ENCODE measurements at regions not wholly inside any gene's neighbourhood (a gene's known extent, or its start where the extent isn't known, plus 50 kb on each side); places are given as distances from the start of the nearest gene placed in this dataset.

DNA sequence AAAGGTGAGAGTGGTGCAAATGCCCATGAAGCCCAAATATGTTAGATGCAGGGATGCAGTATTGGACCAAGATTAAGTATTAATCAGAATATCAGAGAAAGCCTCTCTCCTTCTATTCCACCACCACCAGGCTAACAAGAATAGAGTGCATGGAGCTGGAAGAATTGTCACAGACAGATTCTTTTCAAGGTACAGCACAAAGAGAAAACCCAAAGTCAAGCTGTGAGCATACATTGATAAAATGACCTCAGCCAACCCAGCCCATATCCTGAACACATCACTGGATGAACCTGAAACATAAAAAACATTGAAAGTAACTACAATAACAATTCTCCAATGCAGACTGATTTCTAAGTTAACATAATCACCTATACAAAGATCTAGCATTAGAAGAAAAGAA lies 445.7 kb upstream of the NETO1 start:
- no peak for FAIRE-seq
- intact Hi-C loops (cut with micrococcal nuclease; ENCODE audit: unreplicated experiment): no loop called here
- TF ChIP-seq RB1 (IDR thresholded peaks at IDR 0.05; ENCODE audit: borderline replicate concordance): no peak
- TF ChIP-seq HDAC6 (IDR thresholded peaks at IDR 0.05; ENCODE audit: unreplicated experiment): no peak
- TF ChIP-seq NR2C1 (IDR thresholded peaks at IDR 0.05): no peak

DNA sequence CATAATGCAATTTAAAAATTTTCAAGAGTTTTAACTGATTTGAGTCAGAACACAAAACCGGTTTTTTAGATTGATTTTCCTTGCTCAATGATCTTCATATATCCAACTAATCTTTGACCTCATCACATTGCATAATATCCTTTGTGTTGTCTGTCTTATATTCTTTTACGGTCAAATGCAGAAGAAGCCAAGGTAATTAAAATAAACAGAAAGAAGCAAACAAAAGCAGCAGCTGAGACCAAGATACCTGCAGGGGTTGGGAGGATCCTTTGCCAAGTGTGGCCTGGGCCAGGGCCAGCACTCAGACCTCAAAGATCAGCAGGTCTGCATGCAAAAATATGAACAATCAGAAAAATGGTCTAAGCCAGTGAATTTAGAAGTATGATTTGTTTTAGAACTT lies 428.9 kb upstream of the NETO1 start:
- POLR2A ChIA-PET: no interaction called here
- TF ChIP-seq JUNB (IDR thresholded peaks at IDR 0.05) (no peak), POLR2A (IDR thresholded peaks at IDR 0.05; ENCODE audit: low read depth, low read length) (no peak), CHD2 (IDR thresholded peaks at IDR 0.05; ENCODE audit: borderline replicate concordance, low read depth, low read length) (no peak), MEF2A (IDR thresholded peaks at IDR 0.05; ENCODE audit: insufficient read depth, low read depth, low read length) (no peak), TAF1 (IDR thresholded peaks at IDR 0.05; ENCODE audit: borderline replicate concordance, low read depth, low read length) (no peak), BMI1 (IDR thresholded peaks at IDR 0.05; ENCODE audit: borderline replicate concordance) (no peak), SMAD1 (IDR thresholded peaks at IDR 0.05; ENCODE audit: low read depth, partially characterized antibody) (no peak), RBBP5 (conservative IDR thresholded peaks at IDR 0.05) (no peak), TCF7 (IDR thresholded peaks at IDR 0.05; ENCODE audit: borderline replicate concordance) (no peak), EZH2 (IDR thresholded peaks at IDR 0.05; ENCODE audit: borderline replicate concordance, control insufficient read depth, low read depth, low read length) (no peak), MTA2 (IDR thresholded peaks at IDR 0.05; ENCODE audit: low read depth) (no peak), KLF5 (IDR thresholded peaks at IDR 0.05; ENCODE audit: partially characterized antibody) (no peak)
- TF ChIP-seq, protein P1, sequence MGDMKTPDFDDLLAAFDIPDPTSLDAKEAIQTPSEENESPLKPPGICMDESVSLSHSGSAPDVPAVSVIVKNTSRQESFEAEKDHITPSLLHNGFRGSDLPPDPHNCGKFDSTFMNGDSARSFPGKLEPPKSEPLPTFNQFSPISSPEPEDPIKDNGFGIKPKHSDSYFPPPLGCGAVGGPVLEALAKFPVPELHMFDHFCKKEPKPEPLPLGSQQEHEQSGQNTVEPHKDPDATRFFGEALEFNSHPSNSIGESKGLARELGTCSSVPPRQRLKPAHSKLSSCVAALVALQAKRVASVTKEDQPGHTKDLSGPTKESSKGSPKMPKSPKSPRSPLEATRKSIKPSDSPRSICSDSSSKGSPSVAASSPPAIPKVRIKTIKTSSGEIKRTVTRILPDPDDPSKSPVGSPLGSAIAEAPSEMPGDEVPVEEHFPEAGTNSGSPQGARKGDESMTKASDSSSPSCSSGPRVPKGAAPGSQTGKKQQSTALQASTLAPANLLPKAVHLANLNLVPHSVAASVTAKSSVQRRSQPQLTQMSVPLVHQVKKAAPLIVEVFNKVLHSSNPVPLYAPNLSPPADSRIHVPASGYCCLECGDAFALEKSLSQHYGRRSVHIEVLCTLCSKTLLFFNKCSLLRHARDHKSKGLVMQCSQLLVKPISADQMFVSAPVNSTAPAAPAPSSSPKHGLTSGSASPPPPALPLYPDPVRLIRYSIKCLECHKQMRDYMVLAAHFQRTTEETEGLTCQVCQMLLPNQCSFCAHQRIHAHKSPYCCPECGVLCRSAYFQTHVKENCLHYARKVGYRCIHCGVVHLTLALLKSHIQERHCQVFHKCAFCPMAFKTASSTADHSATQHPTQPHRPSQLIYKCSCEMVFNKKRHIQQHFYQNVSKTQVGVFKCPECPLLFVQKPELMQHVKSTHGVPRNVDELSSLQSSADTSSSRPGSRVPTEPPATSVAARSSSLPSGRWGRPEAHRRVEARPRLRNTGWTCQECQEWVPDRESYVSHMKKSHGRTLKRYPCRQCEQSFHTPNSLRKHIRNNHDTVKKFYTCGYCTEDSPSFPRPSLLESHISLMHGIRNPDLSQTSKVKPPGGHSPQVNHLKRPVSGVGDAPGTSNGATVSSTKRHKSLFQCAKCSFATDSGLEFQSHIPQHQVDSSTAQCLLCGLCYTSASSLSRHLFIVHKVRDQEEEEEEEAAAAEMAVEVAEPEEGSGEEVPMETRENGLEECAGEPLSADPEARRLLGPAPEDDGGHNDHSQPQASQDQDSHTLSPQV (IDR thresholded peaks at IDR 0.05): no peak
- TF ChIP-seq, protein P2, sequence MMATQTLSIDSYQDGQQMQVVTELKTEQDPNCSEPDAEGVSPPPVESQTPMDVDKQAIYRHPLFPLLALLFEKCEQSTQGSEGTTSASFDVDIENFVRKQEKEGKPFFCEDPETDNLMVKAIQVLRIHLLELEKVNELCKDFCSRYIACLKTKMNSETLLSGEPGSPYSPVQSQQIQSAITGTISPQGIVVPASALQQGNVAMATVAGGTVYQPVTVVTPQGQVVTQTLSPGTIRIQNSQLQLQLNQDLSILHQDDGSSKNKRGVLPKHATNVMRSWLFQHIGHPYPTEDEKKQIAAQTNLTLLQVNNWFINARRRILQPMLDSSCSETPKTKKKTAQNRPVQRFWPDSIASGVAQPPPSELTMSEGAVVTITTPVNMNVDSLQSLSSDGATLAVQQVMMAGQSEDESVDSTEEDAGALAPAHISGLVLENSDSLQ (IDR thresholded peaks at IDR 0.05): no peak

More for the DNA sequence above, 445.7 kb upstream of the NETO1 start:
- SMC1A ChIA-PET (ENCODE audit: uncharacterized antibody, unreplicated experiment): no interaction called here
- in situ Hi-C loops (cut with MboI): no loop called here
- Histone ChIP-seq H3K27ac (ENCODE audit: control insufficient read depth, insufficient read depth) (no peak overlapping the region), H3K4me1 (ENCODE audit: control insufficient read depth, insufficient read depth, low read length) (no peaks in the 10 kb centered on the region), H3K4me2 (ENCODE audit: control insufficient read depth, insufficient read depth) (no peak overlapping the region), H3K27me3 (replicated peaks in 1 of 2; ENCODE audit: control insufficient read depth in 2 of 2, insufficient read depth in 2 of 2, low read length in 1 of 2) (no peaks in the 10 kb centered on the region), H3K79me2 (ENCODE audit: control insufficient read depth, insufficient read depth, low read length) (no peaks in the 10 kb centered on the region), H3K36me3 (ENCODE audit: control insufficient read depth in 2 of 2, insufficient read depth in 2 of 2, low read length in 1 of 2) (no peaks in the 10 kb centered on the region), H3K9me3 (replicated peaks; ENCODE audit: control insufficient read depth, insufficient read depth, low read length) (no peaks in the 10 kb centered on the region), H3K9ac (ENCODE audit: control insufficient read depth, insufficient read depth, low read length) (no peak overlapping the region), H4K20me1 (ENCODE audit: control insufficient read depth, insufficient read depth) (no peaks in the 10 kb centered on the region), H2AFZ (ENCODE audit: control insufficient read depth, low read depth, low read length) (no peak overlapping the region), H3K4me3 (no peak overlapping the region)
- CTCF ChIA-PET: interaction anchor here (0.8 kb wide), 1 partner anchor 550 kb away, joined by 3 read pairs; no protein-coding TSS in a partner anchor
- BruUV-seq (replicated peaks): no TSS peak
- POLR2A ChIA-PET: no interaction called here
- ATAC-seq (no peak), DNase-seq (ENCODE audit: low read depth, low spot score) (no peak)
- RAD21 ChIA-PET (ENCODE audit: unreplicated experiment): no interaction called here

More for the DNA sequence above, 428.9 kb upstream of the NETO1 start:
- FAIRE-seq: no peak
- no peak for DNase-seq (ENCODE audit: low read depth, low spot score)
- no peaks in the 10 kb centered on the region for H3K27me3 ChIP-seq (replicated peaks in 1 of 2; ENCODE audit: control insufficient read depth in 2 of 2, insufficient read depth in 2 of 2, low read length in 1 of 2)
- no peaks in the 10 kb centered on the region for H3K9me3 ChIP-seq (replicated peaks; ENCODE audit: control insufficient read depth, insufficient read depth, low read length)
- no peak overlapping the region for H2AFZ ChIP-seq (ENCODE audit: control insufficient read depth, low read depth, low read length)
- ChIA-PET RAD21 (ENCODE audit: unreplicated experiment) (no interaction called here), SMC1A (ENCODE audit: uncharacterized antibody, unreplicated experiment) (no interaction called here), CTCF (no interaction called here)
- ATAC-seq: no peak
- H3K4me2 ChIP-seq (ENCODE audit: control insufficient read depth, insufficient read depth): no peak overlapping the region
- no peaks in the 10 kb centered on the region for H3K36me3 ChIP-seq (ENCODE audit: control insufficient read depth in 2 of 2, insufficient read depth in 2 of 2, low read length in 1 of 2)
- no peaks in the 10 kb centered on the region for H4K20me1 ChIP-seq (ENCODE audit: control insufficient read depth, insufficient read depth)
- no TSS peak for BruUV-seq (replicated peaks)
- H3K79me2 ChIP-seq (ENCODE audit: control insufficient read depth, insufficient read depth, low read length): no peaks in the 10 kb centered on the region
- no peak overlapping the region for H3K9ac ChIP-seq (ENCODE audit: control insufficient read depth, insufficient read depth, low read length)
- in situ Hi-C loops (cut with MboI) (no loop called here), intact Hi-C loops (cut with micrococcal nuclease; ENCODE audit: unreplicated experiment) (no loop called here)
- 63% methylated on average over 2 of the region's 2 CpGs for WGBS (ENCODE audit: insufficient coverage, insufficient replicate concordance, low lambda C conversion rate, missing lambda C conversion rate)
- no peak overlapping the region for H3K4me3 ChIP-seq
- no peaks in the 10 kb centered on the region for H3K4me1 ChIP-seq (ENCODE audit: control insufficient read depth, insufficient read depth, low read length)
- H3K27ac ChIP-seq (ENCODE audit: control insufficient read depth, insufficient read depth): no peak overlapping the region
